ENCODE measurements at regions not wholly inside any gene's neighbourhood (a gene's known extent, or its start where the extent isn't known, plus 50 kb on each side); places are given as distances from the start of the nearest gene placed in this dataset.

DNA sequence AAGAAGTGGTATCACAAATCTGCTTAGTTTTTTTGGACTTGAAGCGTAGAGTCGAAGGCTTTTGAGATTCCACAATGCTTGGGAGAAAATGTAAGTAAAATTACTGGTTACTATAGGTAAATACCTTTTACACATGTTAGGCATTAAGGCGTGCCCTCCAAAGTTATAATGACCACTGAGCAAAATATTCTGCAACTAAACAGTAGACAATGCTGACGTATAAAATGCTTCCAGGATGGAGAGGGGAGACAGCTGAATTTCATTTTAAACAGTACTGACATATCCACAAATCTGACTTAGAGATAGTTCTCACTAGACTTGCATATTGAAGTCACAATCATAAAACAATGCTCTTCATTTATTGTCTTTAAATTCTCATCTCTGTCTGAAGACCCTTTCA, 144.5 kb upstream of the DCN start:
- TF ChIP-seq, protein P1, sequence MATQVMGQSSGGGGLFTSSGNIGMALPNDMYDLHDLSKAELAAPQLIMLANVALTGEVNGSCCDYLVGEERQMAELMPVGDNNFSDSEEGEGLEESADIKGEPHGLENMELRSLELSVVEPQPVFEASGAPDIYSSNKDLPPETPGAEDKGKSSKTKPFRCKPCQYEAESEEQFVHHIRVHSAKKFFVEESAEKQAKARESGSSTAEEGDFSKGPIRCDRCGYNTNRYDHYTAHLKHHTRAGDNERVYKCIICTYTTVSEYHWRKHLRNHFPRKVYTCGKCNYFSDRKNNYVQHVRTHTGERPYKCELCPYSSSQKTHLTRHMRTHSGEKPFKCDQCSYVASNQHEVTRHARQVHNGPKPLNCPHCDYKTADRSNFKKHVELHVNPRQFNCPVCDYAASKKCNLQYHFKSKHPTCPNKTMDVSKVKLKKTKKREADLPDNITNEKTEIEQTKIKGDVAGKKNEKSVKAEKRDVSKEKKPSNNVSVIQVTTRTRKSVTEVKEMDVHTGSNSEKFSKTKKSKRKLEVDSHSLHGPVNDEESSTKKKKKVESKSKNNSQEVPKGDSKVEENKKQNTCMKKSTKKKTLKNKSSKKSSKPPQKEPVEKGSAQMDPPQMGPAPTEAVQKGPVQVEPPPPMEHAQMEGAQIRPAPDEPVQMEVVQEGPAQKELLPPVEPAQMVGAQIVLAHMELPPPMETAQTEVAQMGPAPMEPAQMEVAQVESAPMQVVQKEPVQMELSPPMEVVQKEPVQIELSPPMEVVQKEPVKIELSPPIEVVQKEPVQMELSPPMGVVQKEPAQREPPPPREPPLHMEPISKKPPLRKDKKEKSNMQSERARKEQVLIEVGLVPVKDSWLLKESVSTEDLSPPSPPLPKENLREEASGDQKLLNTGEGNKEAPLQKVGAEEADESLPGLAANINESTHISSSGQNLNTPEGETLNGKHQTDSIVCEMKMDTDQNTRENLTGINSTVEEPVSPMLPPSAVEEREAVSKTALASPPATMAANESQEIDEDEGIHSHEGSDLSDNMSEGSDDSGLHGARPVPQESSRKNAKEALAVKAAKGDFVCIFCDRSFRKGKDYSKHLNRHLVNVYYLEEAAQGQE (IDR thresholded peaks at IDR 0.05) = no peak
- no peak for TF ChIP-seq SP1 (IDR thresholded peaks at IDR 0.05)
- TF ChIP-seq, protein P2, sequence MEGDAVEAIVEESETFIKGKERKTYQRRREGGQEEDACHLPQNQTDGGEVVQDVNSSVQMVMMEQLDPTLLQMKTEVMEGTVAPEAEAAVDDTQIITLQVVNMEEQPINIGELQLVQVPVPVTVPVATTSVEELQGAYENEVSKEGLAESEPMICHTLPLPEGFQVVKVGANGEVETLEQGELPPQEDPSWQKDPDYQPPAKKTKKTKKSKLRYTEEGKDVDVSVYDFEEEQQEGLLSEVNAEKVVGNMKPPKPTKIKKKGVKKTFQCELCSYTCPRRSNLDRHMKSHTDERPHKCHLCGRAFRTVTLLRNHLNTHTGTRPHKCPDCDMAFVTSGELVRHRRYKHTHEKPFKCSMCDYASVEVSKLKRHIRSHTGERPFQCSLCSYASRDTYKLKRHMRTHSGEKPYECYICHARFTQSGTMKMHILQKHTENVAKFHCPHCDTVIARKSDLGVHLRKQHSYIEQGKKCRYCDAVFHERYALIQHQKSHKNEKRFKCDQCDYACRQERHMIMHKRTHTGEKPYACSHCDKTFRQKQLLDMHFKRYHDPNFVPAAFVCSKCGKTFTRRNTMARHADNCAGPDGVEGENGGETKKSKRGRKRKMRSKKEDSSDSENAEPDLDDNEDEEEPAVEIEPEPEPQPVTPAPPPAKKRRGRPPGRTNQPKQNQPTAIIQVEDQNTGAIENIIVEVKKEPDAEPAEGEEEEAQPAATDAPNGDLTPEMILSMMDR (IDR thresholded peaks at IDR 0.05; ENCODE audit: low read depth, low read length, missing input control) = no peak
- no peak for TF ChIP-seq EGR1 (IDR thresholded peaks at IDR 0.05; ENCODE audit: low read depth in 2 of 2)
- TF ChIP-seq RXRA (IDR thresholded peaks at IDR 0.05) = no peak
- TF ChIP-seq TAF1 (conservative IDR thresholded peaks at IDR 0.05) = no peak
- TF ChIP-seq JUND (IDR thresholded peaks at IDR 0.05) = no peak
- TF ChIP-seq YY1 (IDR thresholded peaks at IDR 0.05) = no peak
- no peak for TF ChIP-seq RAD21 (IDR thresholded peaks at IDR 0.05)

All from liver (tissue), 3 donors.